GM12878 (cell line): ENCODE measurements at regions not wholly inside any gene's neighbourhood (a gene's known extent, or its start where the extent isn't known, plus 50 kb on each side); places are given as distances from the start of the nearest gene placed in this dataset.

Source experiments
- ATAC-seq: fragments of 200-7000 bp; cut with Tn5 transposase; 3 replicates; pipeline ENCODE4 v1.9.1; 2020; ENCODE audit warnings: mild to moderate bottlenecking, moderate library complexity
- BruUV-seq: library from RNA; stranded (reverse); fragments of 400-500 nt; replicated peaks from 2 replicates; lab custom pipeline; 2021; lab: Mats Ljungman, UMichigan
- CTCF ChIA-PET: fragments of 300-600 bp; sonication (Branson Sonifier 250); formaldehyde crosslinking; extraction: SDS; loops from one replicate; lab custom pipeline; 2021; ENCODE audit warnings: inconsistent platforms; lab: Yijun Ruan, JAX
- POLR2A ChIA-PET: fragments of 350-600 bp; formaldehyde crosslinking; extraction: SDS; loops from one replicate; lab custom pipeline; 2021; ENCODE audit warnings: inconsistent platforms; lab: Charles Lee
- RAD21 ChIA-PET: fragments of 300-600 bp; sonication (Branson Sonifier 250); formaldehyde crosslinking; loops from one replicate; lab custom pipeline; 2023; ENCODE audit warnings: antibody characterized with exemption; ENCODE audit not compliant: unreplicated experiment; lab: Charles Lee
- SMC1A ChIA-PET: fragments of 300-600 bp; sonication (Branson Sonifier 250); formaldehyde crosslinking; loops from one replicate; lab custom pipeline; 2023; ENCODE audit not compliant: unreplicated experiment, uncharacterized antibody; lab: Charles Lee
- DNase-seq: peaks from one replicate; pipeline ENCODE4 v3.0.0-alpha.2; 2011; ENCODE audit warnings: low read depth, low spot score
- FAIRE-seq: peaks from 3 replicates; lab custom pipeline; 2011; peaks lifted over from hg19 to GRCh38; lab: Jason Lieb, UNC
- H2AFZ ChIP-seq: 2 replicates; pipeline ENCODE4 v1.6.0; 2011; ENCODE audit warnings: low read depth, low read length, control low read depth; ENCODE audit not compliant: control insufficient read depth
- H3K27ac ChIP-seq: 2 replicates; pipeline ENCODE4 v1.5.1; 2011; ENCODE audit warnings: control low read depth; ENCODE audit not compliant: control insufficient read depth, insufficient read depth
- H3K27me3 ChIP-seq, 2 experiments: replicated peaks in 1 of 2; 2 replicates each; pipeline versions ENCODE4 v1.6.0 to v1.6.1; 2011; ENCODE audit warnings: low read length in 1 of 2; ENCODE audit not compliant: control insufficient read depth in 2 of 2, insufficient read depth in 2 of 2
- H3K36me3 ChIP-seq, 2 experiments: 2 replicates each; pipeline ENCODE4 v1.5.1; 2011; ENCODE audit warnings: low read length in 1 of 2; ENCODE audit not compliant: control insufficient read depth in 2 of 2, insufficient read depth in 2 of 2
- H3K4me1 ChIP-seq: 2 replicates; pipeline ENCODE4 v1.6.1; 2011; ENCODE audit warnings: mild to moderate bottlenecking, low read length, moderate library complexity, mixed read lengths; ENCODE audit not compliant: control insufficient read depth, insufficient read depth
- H3K4me2 ChIP-seq: 2 replicates; pipeline ENCODE4 v1.6.0; 2011; ENCODE audit warnings: control low read depth; ENCODE audit not compliant: control insufficient read depth, insufficient read depth
- H3K4me3 ChIP-seq: fragments of 200-600 bp; sonication (generic); 2 replicates; pipeline ENCODE4 v1.5.1; 2016
- H3K79me2 ChIP-seq: 2 replicates; pipeline ENCODE4 v1.6.0; 2011; ENCODE audit warnings: low read length; ENCODE audit not compliant: control insufficient read depth, insufficient read depth
- H3K9ac ChIP-seq: 2 replicates; pipeline ENCODE4 v1.8.0; 2011; ENCODE audit warnings: low read length, control low read depth, mixed read lengths; ENCODE audit not compliant: control insufficient read depth, insufficient read depth
- H3K9me3 ChIP-seq: replicated peaks from 3 replicates; pipeline ENCODE4 v1.5.1; 2011; ENCODE audit warnings: mild to moderate bottlenecking, low read length; ENCODE audit not compliant: control insufficient read depth, insufficient read depth
- H4K20me1 ChIP-seq: 2 replicates; pipeline ENCODE4 v1.6.0; 2011; ENCODE audit not compliant: control insufficient read depth, insufficient read depth
- ATF7 ChIP-seq: fragments of 450-650 bp; IDR thresholded peaks from 2 replicates; pipeline ENCODE4 v1.6.1; 2016; ENCODE audit warnings: low read depth, mild to moderate bottlenecking
- CBX5 ChIP-seq: sonication (generic); IDR thresholded peaks from 2 replicates; pipeline ENCODE4 v1.6.1; 2016; ENCODE audit warnings: low read depth, moderate library complexity, mild to moderate bottlenecking, inconsistent platforms
- CREM ChIP-seq: IDR thresholded peaks from 2 replicates; pipeline ENCODE4 v1.6.1; 2014; ENCODE audit warnings: antibody characterized with exemption, low read depth
- FOXK2 ChIP-seq: fragments of 450-650 bp; IDR thresholded peaks from 2 replicates; pipeline ENCODE4 v1.6.1; 2017; ENCODE audit warnings: mild to moderate bottlenecking, moderate library complexity
- GATAD2B ChIP-seq: fragments of 450-650 bp; conservative IDR thresholded peaks from 2 replicates; pipeline ENCODE4 v1.6.1; 2017; ENCODE audit warnings: low read depth, mild to moderate bottlenecking, moderate library complexity
- SP1 ChIP-seq: IDR thresholded peaks from one replicate; pipeline ENCODE4 v1.6.1; 2011; ENCODE audit warnings: low read depth, low read length
- SUZ12 ChIP-seq: fragments of 200-600 bp; sonication (generic); IDR thresholded peaks from one replicate; pipeline ENCODE4 v1.6.1; 2018; ENCODE audit warnings: antibody characterized with exemption, mild to moderate bottlenecking; ENCODE audit not compliant: unreplicated experiment
- WGBS: methylation state at CpG from one replicate; pipeline ENCODE4 v1.1.6; 2016; ENCODE audit warnings: low lambda C conversion rate; ENCODE audit not compliant: insufficient replicate concordance, insufficient coverage; ENCODE audit errors: missing lambda C conversion rate; 5-methylcytosine and 5-hydroxymethylcytosine counted together
- in situ Hi-C: fragments of 300-500 bp; cut with MboI; formaldehyde crosslinking; loops from 9 replicates; pipeline ENCODE4 v1.14.3; 2018; ENCODE audit warnings: mixed read lengths
- intact Hi-C: fragments of 100-400 bp; cut with micrococcal nuclease; formaldehyde crosslinking; loops from one replicate; pipeline ENCODE4 v1.14.2; 2022; ENCODE audit not compliant: unreplicated experiment
- TF ChIP-seq, protein P1 (sequence below): fragments of 450-650 bp; IDR thresholded peaks from 2 replicates; pipeline ENCODE4 v1.6.1; 2017; ENCODE audit warnings: mild to moderate bottlenecking, moderate library complexity
- TF ChIP-seq, protein P2 (sequence below): IDR thresholded peaks from 2 replicates; pipeline ENCODE4 v1.6.1; 2012; ENCODE audit warnings: improper control_type of control experiment, low read depth, low read length; ENCODE audit not compliant: insufficient replicate concordance

- ChIA-PET RAD21 (no interaction called here), POLR2A (interaction anchor here (1.0 kb wide), 1 partner anchor 16 kb away, joined by 4 read pairs; no protein-coding TSS in a partner anchor), CTCF (interaction anchor here (1.2 to 1.5 kb wide), 2 partner anchors 16 to 145 kb away, joined by 3 to 5 read pairs; no protein-coding TSS in a partner anchor), SMC1A (interaction anchor here (0.6 to 1.4 kb wide), 10 partner anchors 9 to 293 kb away, joined by 3 to 6 read pairs (median 3); no protein-coding TSS in a partner anchor)
- Histone ChIP-seq H3K4me3 (no peak overlapping the region), H4K20me1 (no peaks in the 10 kb centered on the region), H3K4me1 (no peaks in the 10 kb centered on the region), H3K9me3 (no peaks in the 10 kb centered on the region), H3K4me2 (no peak overlapping the region), H3K9ac (no peak overlapping the region), H3K79me2 (no peaks in the 10 kb centered on the region), H3K27me3 (no peaks in the 10 kb centered on the region), H3K27ac (no peak overlapping the region), H2AFZ (no peak overlapping the region), H3K36me3 (no peaks in the 10 kb centered on the region)
- intact Hi-C loops (no loop called here), in situ Hi-C loops (no loop called here)
- no peak for ATAC-seq
- TF ChIP-seq GATAD2B: no peak
- whole genome bisulfite sequencing: 42% methylated on average over 3 of the region's 3 CpGs
- no peak for FAIRE-seq
- DNase-seq: no peak
- BruUV-seq: no TSS peak
Observed at GRCh38 chr11:95588821-95589220, 200.8 kb downstream of the FAM76B start.

GRCh38 chr11:95586661-95587060 is 202.9 kb downstream of the FAM76B start:
- Histone ChIP-seq H3K27ac (no peak overlapping the region), H3K27me3 (no peaks in the 10 kb centered on the region), H3K9ac (no peak overlapping the region), H4K20me1 (no peaks in the 10 kb centered on the region), H3K4me2 (no peak overlapping the region), H3K4me3 (no peak overlapping the region), H3K79me2 (no peaks in the 10 kb centered on the region), H2AFZ (no peak overlapping the region), H3K36me3 (no peaks in the 10 kb centered on the region), H3K4me1 (no peaks in the 10 kb centered on the region), H3K9me3 (no peaks in the 10 kb centered on the region)
- SMC1A ChIA-PET: no interaction called here
- CTCF ChIA-PET: no interaction called here
- POLR2A ChIA-PET: no interaction called here
- intact Hi-C loops: no loop called here
- RAD21 ChIA-PET: interaction anchor here (0.8 kb wide), 1 partner anchor 10 kb away, joined by 3 read pairs; no protein-coding TSS in a partner anchor
- in situ Hi-C loops: no loop called here
- no TSS peak for BruUV-seq
- ATAC-seq (no peak), FAIRE-seq (no peak), DNase-seq (no peak)
- 74% methylated on average over 4 of the region's 4 CpGs for WGBS
- TF ChIP-seq CBX5: no peak
- TF ChIP-seq SUZ12: no peak
- TF ChIP-seq, protein P1, sequence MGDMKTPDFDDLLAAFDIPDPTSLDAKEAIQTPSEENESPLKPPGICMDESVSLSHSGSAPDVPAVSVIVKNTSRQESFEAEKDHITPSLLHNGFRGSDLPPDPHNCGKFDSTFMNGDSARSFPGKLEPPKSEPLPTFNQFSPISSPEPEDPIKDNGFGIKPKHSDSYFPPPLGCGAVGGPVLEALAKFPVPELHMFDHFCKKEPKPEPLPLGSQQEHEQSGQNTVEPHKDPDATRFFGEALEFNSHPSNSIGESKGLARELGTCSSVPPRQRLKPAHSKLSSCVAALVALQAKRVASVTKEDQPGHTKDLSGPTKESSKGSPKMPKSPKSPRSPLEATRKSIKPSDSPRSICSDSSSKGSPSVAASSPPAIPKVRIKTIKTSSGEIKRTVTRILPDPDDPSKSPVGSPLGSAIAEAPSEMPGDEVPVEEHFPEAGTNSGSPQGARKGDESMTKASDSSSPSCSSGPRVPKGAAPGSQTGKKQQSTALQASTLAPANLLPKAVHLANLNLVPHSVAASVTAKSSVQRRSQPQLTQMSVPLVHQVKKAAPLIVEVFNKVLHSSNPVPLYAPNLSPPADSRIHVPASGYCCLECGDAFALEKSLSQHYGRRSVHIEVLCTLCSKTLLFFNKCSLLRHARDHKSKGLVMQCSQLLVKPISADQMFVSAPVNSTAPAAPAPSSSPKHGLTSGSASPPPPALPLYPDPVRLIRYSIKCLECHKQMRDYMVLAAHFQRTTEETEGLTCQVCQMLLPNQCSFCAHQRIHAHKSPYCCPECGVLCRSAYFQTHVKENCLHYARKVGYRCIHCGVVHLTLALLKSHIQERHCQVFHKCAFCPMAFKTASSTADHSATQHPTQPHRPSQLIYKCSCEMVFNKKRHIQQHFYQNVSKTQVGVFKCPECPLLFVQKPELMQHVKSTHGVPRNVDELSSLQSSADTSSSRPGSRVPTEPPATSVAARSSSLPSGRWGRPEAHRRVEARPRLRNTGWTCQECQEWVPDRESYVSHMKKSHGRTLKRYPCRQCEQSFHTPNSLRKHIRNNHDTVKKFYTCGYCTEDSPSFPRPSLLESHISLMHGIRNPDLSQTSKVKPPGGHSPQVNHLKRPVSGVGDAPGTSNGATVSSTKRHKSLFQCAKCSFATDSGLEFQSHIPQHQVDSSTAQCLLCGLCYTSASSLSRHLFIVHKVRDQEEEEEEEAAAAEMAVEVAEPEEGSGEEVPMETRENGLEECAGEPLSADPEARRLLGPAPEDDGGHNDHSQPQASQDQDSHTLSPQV: no peak
- TF ChIP-seq SP1: no peak
- TF ChIP-seq, protein P2, sequence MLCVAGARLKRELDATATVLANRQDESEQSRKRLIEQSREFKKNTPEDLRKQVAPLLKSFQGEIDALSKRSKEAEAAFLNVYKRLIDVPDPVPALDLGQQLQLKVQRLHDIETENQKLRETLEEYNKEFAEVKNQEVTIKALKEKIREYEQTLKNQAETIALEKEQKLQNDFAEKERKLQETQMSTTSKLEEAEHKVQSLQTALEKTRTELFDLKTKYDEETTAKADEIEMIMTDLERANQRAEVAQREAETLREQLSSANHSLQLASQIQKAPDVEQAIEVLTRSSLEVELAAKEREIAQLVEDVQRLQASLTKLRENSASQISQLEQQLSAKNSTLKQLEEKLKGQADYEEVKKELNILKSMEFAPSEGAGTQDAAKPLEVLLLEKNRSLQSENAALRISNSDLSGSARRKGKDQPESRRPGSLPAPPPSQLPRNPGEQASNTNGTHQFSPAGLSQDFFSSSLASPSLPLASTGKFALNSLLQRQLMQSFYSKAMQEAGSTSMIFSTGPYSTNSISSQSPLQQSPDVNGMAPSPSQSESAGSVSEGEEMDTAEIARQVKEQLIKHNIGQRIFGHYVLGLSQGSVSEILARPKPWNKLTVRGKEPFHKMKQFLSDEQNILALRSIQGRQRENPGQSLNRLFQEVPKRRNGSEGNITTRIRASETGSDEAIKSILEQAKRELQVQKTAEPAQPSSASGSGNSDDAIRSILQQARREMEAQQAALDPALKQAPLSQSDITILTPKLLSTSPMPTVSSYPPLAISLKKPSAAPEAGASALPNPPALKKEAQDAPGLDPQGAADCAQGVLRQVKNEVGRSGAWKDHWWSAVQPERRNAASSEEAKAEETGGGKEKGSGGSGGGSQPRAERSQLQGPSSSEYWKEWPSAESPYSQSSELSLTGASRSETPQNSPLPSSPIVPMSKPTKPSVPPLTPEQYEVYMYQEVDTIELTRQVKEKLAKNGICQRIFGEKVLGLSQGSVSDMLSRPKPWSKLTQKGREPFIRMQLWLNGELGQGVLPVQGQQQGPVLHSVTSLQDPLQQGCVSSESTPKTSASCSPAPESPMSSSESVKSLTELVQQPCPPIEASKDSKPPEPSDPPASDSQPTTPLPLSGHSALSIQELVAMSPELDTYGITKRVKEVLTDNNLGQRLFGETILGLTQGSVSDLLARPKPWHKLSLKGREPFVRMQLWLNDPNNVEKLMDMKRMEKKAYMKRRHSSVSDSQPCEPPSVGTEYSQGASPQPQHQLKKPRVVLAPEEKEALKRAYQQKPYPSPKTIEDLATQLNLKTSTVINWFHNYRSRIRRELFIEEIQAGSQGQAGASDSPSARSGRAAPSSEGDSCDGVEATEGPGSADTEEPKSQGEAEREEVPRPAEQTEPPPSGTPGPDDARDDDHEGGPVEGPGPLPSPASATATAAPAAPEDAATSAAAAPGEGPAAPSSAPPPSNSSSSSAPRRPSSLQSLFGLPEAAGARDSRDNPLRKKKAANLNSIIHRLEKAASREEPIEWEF: no peak
- TF ChIP-seq FOXK2: no peak
- no peak for TF ChIP-seq ATF7
- TF ChIP-seq CREM: no peak
